ENCODE measurements at regions not wholly inside any gene's neighbourhood (a gene's known extent, or its start where the extent isn't known, plus 50 kb on each side); places are given as distances from the start of the nearest gene placed in this dataset.
"Not testable (repeated sequence)": the region's sequence is repeated elsewhere in the genome, so short reads cannot be mapped to it uniquely, and the experiment has no call there.

GRCh38 chr21:27902904-27903303, 936.0 kb upstream of the ADAMTS5 start:
- TF ChIP-seq CTCF (IDR thresholded peaks at IDR 0.05; ENCODE audit: poor library complexity); EZH2phosphoT487 (IDR thresholded peaks at IDR 0.05; ENCODE audit: low read depth, severe bottlenecking, unreplicated experiment); EZH2 (IDR thresholded peaks at IDR 0.05; ENCODE audit: borderline replicate concordance): not testable (repeated sequence)
